OCI-LY3 (cell line): ENCODE measurements at regions not wholly inside any gene's neighbourhood (a gene's known extent, or its start where the extent isn't known, plus 50 kb on each side); places are given as distances from the start of the nearest gene placed in this dataset.

Experiments
- H2AFZ ChIP-seq: fragments of 200-600, 300-600 bp; shearing (Covaris generic); 2 replicates; pipeline ENCODE4 v1.6.0; 2014; ENCODE audit warnings: antibody characterized with exemption, low read depth, low read length
- H3K27ac ChIP-seq: fragments of 200-600, 300-600 bp; sonication (generic); 2 replicates; pipeline ENCODE4 v1.5.1; 2014; ENCODE audit warnings: mild to moderate bottlenecking, low read length, moderate library complexity, mixed read lengths
- H3K27me3 ChIP-seq: fragments of 200-600, 300-600 bp; sonication (generic); 2 replicates; pipeline ENCODE4 v1.6.1; 2014; ENCODE audit warnings: low read depth, low read length, mixed read lengths
- H3K36me3 ChIP-seq: fragments of 200-600, 300-600 bp; sonication (generic); replicated peaks from 2 replicates; pipeline ENCODE3; 2014; ENCODE audit warnings: low read depth, low read length, mixed read lengths
- H3K4me1 ChIP-seq: fragments of 300-600, 200-600 bp; sonication (generic); 2 replicates; pipeline ENCODE4 v1.6.1; 2014; ENCODE audit warnings: low read length, mixed read lengths
- H3K4me2 ChIP-seq: fragments of 200-600, 300-600 bp; sonication (generic); 2 replicates; pipeline ENCODE4 v1.6.1; 2014; ENCODE audit warnings: low read length, mixed read lengths
- H3K4me3 ChIP-seq: fragments of 300-600, 200-600 bp; sonication (generic); 2 replicates; pipeline ENCODE4 v1.5.1; 2014; ENCODE audit warnings: antibody characterized with exemption, mild to moderate bottlenecking, low read length, moderate library complexity
- H3K79me2 ChIP-seq: fragments of 300-600, 200-600 bp; shearing (Covaris generic); 2 replicates; pipeline ENCODE4 v1.6.1; 2014; ENCODE audit warnings: mild to moderate bottlenecking, low read length, mixed read lengths
- H3K9ac ChIP-seq: fragments of 300-600, 200-600 bp; shearing (Covaris generic); 2 replicates; pipeline ENCODE4 v1.6.0; 2014; ENCODE audit warnings: mild to moderate bottlenecking, low read length, moderate library complexity
- H3K9me3 ChIP-seq: fragments of 200-600, 300-600 bp; shearing (Covaris generic); 2 replicates; pipeline ENCODE4 v1.6.1; 2014; ENCODE audit warnings: low read length, mixed read lengths; ENCODE audit not compliant: insufficient read depth
- H4K20me1 ChIP-seq: fragments of 200-600, 300-600 bp; sonication (generic); 2 replicates; pipeline ENCODE4 v1.6.1; 2016; ENCODE audit warnings: low read length, mixed read lengths; ENCODE audit not compliant: insufficient read depth
- EZH2phosphoT487 ChIP-seq: fragments of 200-600 bp; shearing (Covaris generic); IDR thresholded peaks from 2 replicates; pipeline ENCODE4 v1.6.1; 2018; ENCODE audit warnings: antibody characterized with exemption, mixed run types, low read depth
- TF ChIP-seq, protein P1 (sequence below): fragments of 200-600, 300-600 bp; sonication (generic); IDR thresholded peaks from 2 replicates; pipeline ENCODE4 v1.5.1; 2014; ENCODE audit warnings: antibody characterized with exemption, low read length, low read depth

- no peaks in the 10 kb centered on the region for H3K4me1 ChIP-seq
- no peak overlapping the region for H2AFZ ChIP-seq
- no peaks in the 10 kb centered on the region for H4K20me1 ChIP-seq
- TF ChIP-seq, protein P1, sequence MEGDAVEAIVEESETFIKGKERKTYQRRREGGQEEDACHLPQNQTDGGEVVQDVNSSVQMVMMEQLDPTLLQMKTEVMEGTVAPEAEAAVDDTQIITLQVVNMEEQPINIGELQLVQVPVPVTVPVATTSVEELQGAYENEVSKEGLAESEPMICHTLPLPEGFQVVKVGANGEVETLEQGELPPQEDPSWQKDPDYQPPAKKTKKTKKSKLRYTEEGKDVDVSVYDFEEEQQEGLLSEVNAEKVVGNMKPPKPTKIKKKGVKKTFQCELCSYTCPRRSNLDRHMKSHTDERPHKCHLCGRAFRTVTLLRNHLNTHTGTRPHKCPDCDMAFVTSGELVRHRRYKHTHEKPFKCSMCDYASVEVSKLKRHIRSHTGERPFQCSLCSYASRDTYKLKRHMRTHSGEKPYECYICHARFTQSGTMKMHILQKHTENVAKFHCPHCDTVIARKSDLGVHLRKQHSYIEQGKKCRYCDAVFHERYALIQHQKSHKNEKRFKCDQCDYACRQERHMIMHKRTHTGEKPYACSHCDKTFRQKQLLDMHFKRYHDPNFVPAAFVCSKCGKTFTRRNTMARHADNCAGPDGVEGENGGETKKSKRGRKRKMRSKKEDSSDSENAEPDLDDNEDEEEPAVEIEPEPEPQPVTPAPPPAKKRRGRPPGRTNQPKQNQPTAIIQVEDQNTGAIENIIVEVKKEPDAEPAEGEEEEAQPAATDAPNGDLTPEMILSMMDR = no peak
- no peak for TF ChIP-seq EZH2phosphoT487
- no peaks in the 10 kb centered on the region for H3K9me3 ChIP-seq
- no peaks in the 10 kb centered on the region for H3K79me2 ChIP-seq
- no peak overlapping the region for H3K4me2 ChIP-seq
- no peaks in the 10 kb centered on the region for H3K27me3 ChIP-seq
- no peak overlapping the region for H3K4me3 ChIP-seq
- no peak overlapping the region for H3K9ac ChIP-seq
- H3K36me3 ChIP-seq = no peaks in the 10 kb centered on the region
- no peak overlapping the region for H3K27ac ChIP-seq
Observed at GRCh38 chr10:123244747-123245146, 90.5 kb downstream of the BUB3 start.

GRCh38 chr10:123245264-123245663 lies 91.1 kb downstream of the BUB3 start:
- H3K9ac ChIP-seq = no peak overlapping the region
- H3K4me1 ChIP-seq = no peaks in the 10 kb centered on the region
- no peaks in the 10 kb centered on the region for H3K9me3 ChIP-seq
- no peak overlapping the region for H3K4me2 ChIP-seq
- no peak overlapping the region for H3K27ac ChIP-seq
- no peaks in the 10 kb centered on the region for H3K36me3 ChIP-seq
- H3K4me3 ChIP-seq = no peak overlapping the region
- TF ChIP-seq, protein P1 = no peak
- TF ChIP-seq EZH2phosphoT487 = no peak
- no peaks in the 10 kb centered on the region for H3K79me2 ChIP-seq
- H3K27me3 ChIP-seq = no peaks in the 10 kb centered on the region
- no peaks in the 10 kb centered on the region for H4K20me1 ChIP-seq
- no peak overlapping the region for H2AFZ ChIP-seq

DNA sequence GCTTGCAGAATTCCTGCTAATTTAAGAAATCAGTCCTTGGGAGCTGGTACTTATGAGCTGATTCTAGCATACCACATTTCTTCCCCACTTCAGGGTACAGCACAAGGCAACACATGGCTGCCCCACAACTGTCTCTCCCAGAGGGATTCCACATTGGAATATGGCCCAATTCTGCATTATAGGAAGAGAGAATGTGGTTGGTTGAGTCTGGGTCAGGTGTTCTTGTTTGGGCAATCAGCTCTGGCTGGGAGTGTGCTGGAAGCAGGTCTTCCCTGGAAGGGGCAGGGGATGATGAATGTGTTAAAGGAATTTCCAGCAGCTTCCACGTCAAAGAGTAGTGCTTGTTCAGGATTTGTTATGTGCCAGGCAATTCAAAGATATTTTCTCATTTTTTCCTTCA lies 95.7 kb downstream of the BUB3 start:
- no peaks in the 10 kb centered on the region for H3K27me3 ChIP-seq
- no peaks in the 10 kb centered on the region for H4K20me1 ChIP-seq
- no peak overlapping the region for H3K9ac ChIP-seq
- no peaks in the 10 kb centered on the region for H3K4me1 ChIP-seq
- peaks cover 2% of the 10 kb centered on the region for H3K36me3 ChIP-seq
- H3K4me2 ChIP-seq = no peak overlapping the region
- no peak overlapping the region for H3K27ac ChIP-seq
- no peak overlapping the region for H3K4me3 ChIP-seq
- H3K9me3 ChIP-seq = no peaks in the 10 kb centered on the region
- no peaks in the 10 kb centered on the region for H3K79me2 ChIP-seq
- no peak overlapping the region for H2AFZ ChIP-seq
- TF ChIP-seq, protein P1 = no peak
- TF ChIP-seq EZH2phosphoT487 = no peak

GRCh38 chr10:123250640-123251039 lies 96.4 kb downstream of the BUB3 start:
- H3K9me3 ChIP-seq = no peaks in the 10 kb centered on the region
- no peaks in the 10 kb centered on the region for H4K20me1 ChIP-seq
- no peak overlapping the region for H3K4me3 ChIP-seq
- H3K9ac ChIP-seq = no peak overlapping the region
- H3K4me1 ChIP-seq = no peaks in the 10 kb centered on the region
- no peaks in the 10 kb centered on the region for H3K79me2 ChIP-seq
- H3K27ac ChIP-seq = no peak overlapping the region
- no peaks in the 10 kb centered on the region for H3K27me3 ChIP-seq
- peaks cover 2% of the 10 kb centered on the region for H3K36me3 ChIP-seq
- TF ChIP-seq, protein P1 = no peak
- TF ChIP-seq EZH2phosphoT487 = no peak
- no peak overlapping the region for H3K4me2 ChIP-seq
- no peak overlapping the region for H2AFZ ChIP-seq
